Thymus (tissue), 11 donors: ENCODE measurements at regions not wholly inside any gene's neighbourhood (a gene's known extent, or its start where the extent isn't known, plus 50 kb on each side); places are given as distances from the start of the nearest gene placed in this dataset.

ENCODE experiments used
- DNase-seq, 9 donors: peaks; one replicate each; pipeline ENCODE4 v3.0.0-alpha.2; 2013; ENCODE audit warnings: low spot score in 9 of 9, low read depth in 6 of 9, missing footprints in 1 of 9
- H3K27ac ChIP-seq, 2 donors: one replicate each; pipeline ENCODE4 v1.5.1; 2013; ENCODE audit warnings: control low read depth in 1 of 2, low read depth in 1 of 2, low read length in 1 of 2, mild to moderate bottlenecking in 1 of 2, moderate library complexity in 1 of 2
- H3K27me3 ChIP-seq, 2 donors: one replicate each; pipeline ENCODE4 v1.5.1; 2013; ENCODE audit warnings: low read length in 1 of 2; ENCODE audit not compliant: control insufficient read depth in 2 of 2, insufficient read depth in 1 of 2
- H3K36me3 ChIP-seq, 2 donors: one replicate each; pipeline ENCODE4 v1.5.1; 2013; ENCODE audit warnings: low read length in 1 of 2, mild to moderate bottlenecking in 1 of 2, moderate library complexity in 1 of 2; ENCODE audit not compliant: control insufficient read depth in 2 of 2, insufficient read depth in 2 of 2
- H3K4me1 ChIP-seq, 2 donors: one replicate each; pipeline ENCODE4 v1.5.1; 2013; ENCODE audit warnings: low read length in 2 of 2; ENCODE audit not compliant: control insufficient read depth in 2 of 2, insufficient read depth in 2 of 2
- H3K4me3 ChIP-seq, 2 donors: one replicate each; pipeline ENCODE4 v1.5.1; 2013; ENCODE audit warnings: low read length in 2 of 2, control low read depth in 1 of 2, mild to moderate bottlenecking in 1 of 2
- H3K9me3 ChIP-seq, 2 donors: one replicate each; pipeline ENCODE4 v1.5.1; 2013; ENCODE audit warnings: low read length in 1 of 2, mild to moderate bottlenecking in 1 of 2; ENCODE audit not compliant: control insufficient read depth in 2 of 2, insufficient read depth in 1 of 2
- WGBS: extraction: QIAGEN DNeasy Blood & Tissue Kit; methylation state at CpG from one replicate; pipeline ENCODE4 v1.1.7; 2013; 5-methylcytosine and 5-hydroxymethylcytosine counted together
- donor health status: healthy.

GRCh38 chr14:53494587-53494986, 341.5 kb upstream of the DDHD1 start:
- no peak for DNase-seq
- H3K27ac ChIP-seq: no peak overlapping the region
- H3K36me3 ChIP-seq: no peaks in the 10 kb centered on the region
- H3K4me1 ChIP-seq: no peaks in the 10 kb centered on the region
- no peaks in the 10 kb centered on the region for H3K27me3 ChIP-seq
- no peak overlapping the region for H3K4me3 ChIP-seq
- H3K9me3 ChIP-seq: no peaks in the 10 kb centered on the region
- 82% methylated on average over 1 of the region's 1 CpG for WGBS

- H3K27me3 ChIP-seq: no peaks in the 10 kb centered on the region
- DNase-seq: no peak
- WGBS: 97% methylated on average over 1 of the region's 1 CpG
- H3K4me1 ChIP-seq: no peaks in the 10 kb centered on the region
- no peak overlapping the region for H3K27ac ChIP-seq
- no peaks in the 10 kb centered on the region for H3K9me3 ChIP-seq
- H3K4me3 ChIP-seq: no peak overlapping the region
- no peaks in the 10 kb centered on the region for H3K36me3 ChIP-seq
Observed at GRCh38 chr14:53493860-53494259, 340.7 kb upstream of the DDHD1 start.

DNA sequence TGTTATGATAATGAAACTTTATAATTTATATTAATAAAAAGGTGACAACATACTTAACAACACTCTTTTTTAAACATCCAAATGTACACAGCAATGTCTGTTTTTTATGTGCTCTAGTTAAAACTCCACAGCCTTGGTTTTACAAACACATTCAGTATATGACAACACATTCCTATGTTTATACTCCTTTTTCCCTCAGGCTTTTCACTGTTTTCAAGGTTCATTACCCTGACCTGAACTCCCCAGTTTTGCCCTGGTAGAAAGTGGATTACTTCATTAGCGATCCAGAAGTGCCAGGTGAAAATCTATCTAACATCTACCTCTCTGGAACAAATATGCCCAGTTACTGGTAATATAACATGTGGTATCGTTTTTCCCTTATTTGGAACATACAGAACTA, 340.2 kb upstream of the DDHD1 start:
- no peak overlapping the region for H3K27ac ChIP-seq
- no peaks in the 10 kb centered on the region for H3K27me3 ChIP-seq
- H3K4me3 ChIP-seq: no peak overlapping the region
- H3K9me3 ChIP-seq: no peaks in the 10 kb centered on the region
- DNase-seq: no peak
- WGBS: 80% methylated on average over 2 of the region's 2 CpGs
- H3K4me1 ChIP-seq: no peaks in the 10 kb centered on the region
- H3K36me3 ChIP-seq: no peaks in the 10 kb centered on the region

GRCh38 chr14:53491884-53492277, 338.8 kb upstream of the DDHD1 start:
- no peak for DNase-seq
- no peaks in the 10 kb centered on the region for H3K36me3 ChIP-seq
- H3K27me3 ChIP-seq: no peaks in the 10 kb centered on the region
- H3K27ac ChIP-seq: no peak overlapping the region
- 95% methylated on average over 5 of the region's 5 CpGs for WGBS
- H3K4me3 ChIP-seq: no peak overlapping the region
- no peaks in the 10 kb centered on the region for H3K9me3 ChIP-seq
- no peaks in the 10 kb centered on the region for H3K4me1 ChIP-seq

GRCh38 chr14:53491256-53491883, 338.2 kb upstream of the DDHD1 start:
- Histone ChIP-seq H3K27ac (no peak overlapping the region), H3K4me3 (no peak overlapping the region), H3K9me3 (no peaks in the 10 kb centered on the region), H3K36me3 (no peaks in the 10 kb centered on the region), H3K4me1 (no peaks in the 10 kb centered on the region), H3K27me3 (no peaks in the 10 kb centered on the region)
- WGBS: 87% methylated on average over 3 of the region's 3 CpGs
- DNase-seq: no peak

DNA sequence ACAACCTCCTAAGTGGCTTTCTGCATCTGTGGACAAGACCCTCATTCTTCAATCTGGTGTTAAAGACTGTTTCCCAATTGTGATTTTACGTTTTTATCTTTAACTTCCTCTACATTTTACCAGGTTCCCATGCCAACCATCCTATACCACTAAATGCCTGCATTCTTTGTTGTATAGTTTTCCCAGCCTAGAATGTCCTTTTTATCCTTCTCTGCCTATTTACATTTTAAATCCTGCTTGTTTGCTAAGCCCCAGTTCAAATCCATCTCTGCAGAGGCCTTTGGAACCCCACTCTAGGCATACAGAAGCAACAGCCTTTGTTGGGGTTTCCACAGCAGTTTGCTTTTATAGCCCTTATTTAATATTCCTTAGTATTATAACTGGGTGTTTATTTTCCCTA, 325.1 kb upstream of the DDHD1 start:
- no peaks in the 10 kb centered on the region for H3K27me3 ChIP-seq
- H3K36me3 ChIP-seq: no peaks in the 10 kb centered on the region
- H3K27ac ChIP-seq: no peak overlapping the region
- peaks cover 1 to 6% of the 10 kb centered on the region in 2 donors for H3K9me3 ChIP-seq
- no peak for DNase-seq
- WGBS: 80% methylated on average over 1 of the region's 1 CpG
- no peak overlapping the region for H3K4me3 ChIP-seq
- H3K4me1 ChIP-seq: no peaks in the 10 kb centered on the region

DNA sequence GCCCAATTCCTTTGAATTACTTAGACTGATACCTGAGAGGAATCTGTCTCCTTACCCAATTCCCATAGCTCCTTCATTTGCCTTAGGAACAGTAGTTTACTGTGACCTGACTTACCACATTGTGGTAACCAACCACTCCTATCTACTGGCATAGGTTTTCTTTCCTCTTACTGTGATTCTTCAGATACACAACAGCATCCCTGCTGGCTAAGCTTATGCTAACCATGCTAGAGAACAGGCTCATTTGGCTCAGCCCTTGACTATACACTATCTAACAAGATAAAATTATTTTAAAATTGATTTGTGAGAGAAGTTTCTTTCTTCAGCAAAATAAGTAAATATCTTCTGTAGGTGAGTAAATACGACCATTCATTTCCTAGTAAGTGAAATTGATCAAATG, 320.4 kb upstream of the DDHD1 start:
- no peaks in the 10 kb centered on the region for H3K36me3 ChIP-seq
- 96% methylated on average over 1 of the region's 1 CpG for WGBS
- H3K27me3 ChIP-seq: no peaks in the 10 kb centered on the region
- no peak overlapping the region for H3K4me3 ChIP-seq
- H3K4me1 ChIP-seq: no peaks in the 10 kb centered on the region
- H3K9me3 ChIP-seq: no peaks in the 10 kb centered on the region
- H3K27ac ChIP-seq: no peak overlapping the region
- no peak for DNase-seq

DNA sequence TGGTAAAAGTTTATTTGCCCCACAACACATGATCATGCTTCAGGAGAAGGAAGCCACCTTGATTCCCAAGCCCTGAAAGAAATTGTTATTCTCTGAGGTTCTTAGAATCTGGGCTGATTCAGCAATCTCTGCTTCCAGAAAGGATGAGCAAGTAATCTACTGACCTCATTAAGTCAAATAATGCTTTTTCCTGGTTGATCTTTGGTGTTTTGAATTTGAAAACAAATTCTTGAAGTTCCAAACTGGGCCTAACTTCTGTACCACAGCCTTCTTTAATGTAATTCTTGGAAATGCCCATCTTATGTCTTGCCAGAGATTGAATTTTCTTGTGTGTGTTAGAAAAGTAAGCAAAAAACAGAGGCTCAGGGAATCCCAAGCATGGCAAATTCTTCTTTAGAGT, 319.2 kb upstream of the DDHD1 start:
- Histone ChIP-seq H3K27ac (no peak overlapping the region), H3K36me3 (no peaks in the 10 kb centered on the region), H3K4me3 (no peak overlapping the region), H3K27me3 (no peaks in the 10 kb centered on the region), H3K9me3 (no peaks in the 10 kb centered on the region), H3K4me1 (no peaks in the 10 kb centered on the region)
- no peak for DNase-seq

GRCh38 chr14:53470351-53471043, 317.4 kb upstream of the DDHD1 start:
- no peak for DNase-seq
- Histone ChIP-seq H3K27me3 (no peaks in the 10 kb centered on the region), H3K36me3 (no peaks in the 10 kb centered on the region), H3K27ac (no peak overlapping the region), H3K9me3 (no peaks in the 10 kb centered on the region), H3K4me3 (no peak overlapping the region), H3K4me1 (no peaks in the 10 kb centered on the region)
- WGBS: 94% methylated on average over 2 of the region's 2 CpGs
